NCI-H526 treated with DMSO at 0.1 percent for 48 hours (cell line): ENCODE measurements at regions not wholly inside any gene's neighbourhood (a gene's known extent, or its start where the extent isn't known, plus 50 kb on each side); places are given as distances from the start of the nearest gene placed in this dataset.

Source experiments
- DNase-seq: peaks from one replicate; lab custom pipeline; 2025; lab: John Stamatoyannopoulos, UW

- no peak for DNase-seq
Measured at GRCh38 chr13:40220299-40220935, 446.0 kb downstream of the FOXO1 start.

GRCh38 chr13:40221131-40221459 lies 445.3 kb downstream of the FOXO1 start:
- DNase-seq, result no peak

- no peak for DNase-seq
Measured at GRCh38 chr13:40221460-40222201, 444.8 kb downstream of the FOXO1 start.

GRCh38 chr13:40223585-40223984 lies 442.9 kb downstream of the FOXO1 start:
- no peak for DNase-seq

- DNase-seq, result no peak
Measured at GRCh38 chr13:40228496-40228895, 437.9 kb downstream of the FOXO1 start.

GRCh38 chr13:40228990-40229389 lies 437.5 kb downstream of the FOXO1 start:
- no peak for DNase-seq

- DNase-seq, result no peak
Measured at GRCh38 chr13:40230833-40231266, 435.6 kb downstream of the FOXO1 start.

- no peak for DNase-seq
Measured at GRCh38 chr13:40231311-40231710, 435.1 kb downstream of the FOXO1 start.

- no peak for DNase-seq
Measured at GRCh38 chr13:40231751-40232150, 434.7 kb downstream of the FOXO1 start.

GRCh38 chr13:40232311-40233040 lies 434.0 kb downstream of the FOXO1 start:
- DNase-seq, result no peak

- no peak for DNase-seq
Measured at GRCh38 chr13:40233731-40234195, 432.7 kb downstream of the FOXO1 start.

- no peak for DNase-seq
Measured at GRCh38 chr13:40235160-40235796, 431.2 kb downstream of the FOXO1 start.

- no peak for DNase-seq
Measured at GRCh38 chr13:40236566-40237168, 429.8 kb downstream of the FOXO1 start.

- no peak for DNase-seq
Measured at GRCh38 chr13:40238761-40239160, 427.7 kb downstream of the FOXO1 start.

GRCh38 chr13:40240293-40240692 lies 426.1 kb downstream of the FOXO1 start:
- DNase-seq, result no peak

- no peak for DNase-seq
Measured at GRCh38 chr13:40241125-40241798, 425.2 kb downstream of the FOXO1 start.

- DNase-seq, result no peak
Measured at GRCh38 chr13:40243047-40243446, 423.4 kb downstream of the FOXO1 start.

GRCh38 chr13:40243982-40244381 lies 422.5 kb downstream of the FOXO1 start:
- DNase-seq, result no peak

- no peak for DNase-seq
Measured at GRCh38 chr13:40245567-40245966, 420.9 kb downstream of the FOXO1 start.

- no peak for DNase-seq
Measured at GRCh38 chr13:40247845-40248244, 418.6 kb downstream of the FOXO1 start.

GRCh38 chr13:40251343-40252032 lies 415.0 kb downstream of the FOXO1 start:
- DNase-seq, result no peak
